Panc1 (cell line): ENCODE measurements at regions not wholly inside any gene's neighbourhood (a gene's known extent, or its start where the extent isn't known, plus 50 kb on each side); places are given as distances from the start of the nearest gene placed in this dataset.

ENCODE experiments used
- TCF7L2 ChIP-seq: IDR thresholded peaks from 2 replicates; pipeline ENCODE4 v1.6.1; 2011; ENCODE audit warnings: mild to moderate bottlenecking, low read depth, low read length, inconsistent platforms
- TF ChIP-seq, protein P1 (sequence below): fragments of 450-650 bp; IDR thresholded peaks from 2 replicates; pipeline ENCODE4 v1.5.1; 2017; ENCODE audit warnings: mild to moderate bottlenecking
- TF ChIP-seq, protein P2 (sequence below), 2 experiments: IDR thresholded peaks; 2 replicates each; pipeline ENCODE4 v1.6.1; 2011 to 2012; ENCODE audit warnings: low read depth in 2 of 2, control low read depth in 1 of 2, low read length in 1 of 2, mild to moderate bottlenecking in 1 of 2, moderate library complexity in 1 of 2; ENCODE audit not compliant: insufficient read depth in 1 of 2

DNA sequence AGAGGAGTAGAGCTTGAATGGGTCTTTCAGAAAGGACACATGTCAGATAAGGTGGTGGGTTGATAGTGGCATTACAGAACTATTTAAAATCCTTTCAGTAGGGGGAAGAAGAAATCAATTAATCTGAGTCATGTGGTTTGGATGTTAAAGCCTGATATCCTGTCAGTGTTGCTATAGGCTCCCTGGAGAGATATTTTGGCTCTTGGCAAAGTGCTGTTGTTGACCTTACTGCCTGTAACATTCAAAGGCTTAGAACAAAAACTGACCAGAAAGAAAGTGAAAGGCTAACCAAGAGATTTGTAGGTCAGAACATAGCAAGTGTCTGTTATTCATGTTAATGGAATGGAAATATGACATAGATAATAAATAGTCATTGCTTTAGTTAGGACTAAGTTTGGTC lies 552.9 kb downstream of the DIPK2A start:
- TF ChIP-seq, protein P1, sequence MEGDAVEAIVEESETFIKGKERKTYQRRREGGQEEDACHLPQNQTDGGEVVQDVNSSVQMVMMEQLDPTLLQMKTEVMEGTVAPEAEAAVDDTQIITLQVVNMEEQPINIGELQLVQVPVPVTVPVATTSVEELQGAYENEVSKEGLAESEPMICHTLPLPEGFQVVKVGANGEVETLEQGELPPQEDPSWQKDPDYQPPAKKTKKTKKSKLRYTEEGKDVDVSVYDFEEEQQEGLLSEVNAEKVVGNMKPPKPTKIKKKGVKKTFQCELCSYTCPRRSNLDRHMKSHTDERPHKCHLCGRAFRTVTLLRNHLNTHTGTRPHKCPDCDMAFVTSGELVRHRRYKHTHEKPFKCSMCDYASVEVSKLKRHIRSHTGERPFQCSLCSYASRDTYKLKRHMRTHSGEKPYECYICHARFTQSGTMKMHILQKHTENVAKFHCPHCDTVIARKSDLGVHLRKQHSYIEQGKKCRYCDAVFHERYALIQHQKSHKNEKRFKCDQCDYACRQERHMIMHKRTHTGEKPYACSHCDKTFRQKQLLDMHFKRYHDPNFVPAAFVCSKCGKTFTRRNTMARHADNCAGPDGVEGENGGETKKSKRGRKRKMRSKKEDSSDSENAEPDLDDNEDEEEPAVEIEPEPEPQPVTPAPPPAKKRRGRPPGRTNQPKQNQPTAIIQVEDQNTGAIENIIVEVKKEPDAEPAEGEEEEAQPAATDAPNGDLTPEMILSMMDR = no peak
- no peak for TF ChIP-seq TCF7L2
- TF ChIP-seq, protein P2, sequence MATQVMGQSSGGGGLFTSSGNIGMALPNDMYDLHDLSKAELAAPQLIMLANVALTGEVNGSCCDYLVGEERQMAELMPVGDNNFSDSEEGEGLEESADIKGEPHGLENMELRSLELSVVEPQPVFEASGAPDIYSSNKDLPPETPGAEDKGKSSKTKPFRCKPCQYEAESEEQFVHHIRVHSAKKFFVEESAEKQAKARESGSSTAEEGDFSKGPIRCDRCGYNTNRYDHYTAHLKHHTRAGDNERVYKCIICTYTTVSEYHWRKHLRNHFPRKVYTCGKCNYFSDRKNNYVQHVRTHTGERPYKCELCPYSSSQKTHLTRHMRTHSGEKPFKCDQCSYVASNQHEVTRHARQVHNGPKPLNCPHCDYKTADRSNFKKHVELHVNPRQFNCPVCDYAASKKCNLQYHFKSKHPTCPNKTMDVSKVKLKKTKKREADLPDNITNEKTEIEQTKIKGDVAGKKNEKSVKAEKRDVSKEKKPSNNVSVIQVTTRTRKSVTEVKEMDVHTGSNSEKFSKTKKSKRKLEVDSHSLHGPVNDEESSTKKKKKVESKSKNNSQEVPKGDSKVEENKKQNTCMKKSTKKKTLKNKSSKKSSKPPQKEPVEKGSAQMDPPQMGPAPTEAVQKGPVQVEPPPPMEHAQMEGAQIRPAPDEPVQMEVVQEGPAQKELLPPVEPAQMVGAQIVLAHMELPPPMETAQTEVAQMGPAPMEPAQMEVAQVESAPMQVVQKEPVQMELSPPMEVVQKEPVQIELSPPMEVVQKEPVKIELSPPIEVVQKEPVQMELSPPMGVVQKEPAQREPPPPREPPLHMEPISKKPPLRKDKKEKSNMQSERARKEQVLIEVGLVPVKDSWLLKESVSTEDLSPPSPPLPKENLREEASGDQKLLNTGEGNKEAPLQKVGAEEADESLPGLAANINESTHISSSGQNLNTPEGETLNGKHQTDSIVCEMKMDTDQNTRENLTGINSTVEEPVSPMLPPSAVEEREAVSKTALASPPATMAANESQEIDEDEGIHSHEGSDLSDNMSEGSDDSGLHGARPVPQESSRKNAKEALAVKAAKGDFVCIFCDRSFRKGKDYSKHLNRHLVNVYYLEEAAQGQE (IDR thresholded peaks at IDR 0.05; ENCODE audit: insufficient read depth in 1 of 2, low read depth in 2 of 2, low read length in 1 of 2) = no peak
